Caco-2 (cell line): ENCODE measurements at regions not wholly inside any gene's neighbourhood (a gene's known extent, or its start where the extent isn't known, plus 50 kb on each side); places are given as distances from the start of the nearest gene placed in this dataset.

Experiments
- BruUV-seq: library from RNA; stranded (reverse); fragments of 400-500 nt; replicated peaks from 2 replicates; lab custom pipeline; 2021; lab: Mats Ljungman, UMichigan
- CTCF ChIA-PET: fragments of 300-600 bp; sonication (Branson Sonifier 250); formaldehyde crosslinking; loops from one replicate; lab custom pipeline; 2022; ENCODE audit warnings: antibody characterized with exemption; lab: Charles Lee
- POLR2A ChIA-PET: fragments of 300-600 bp; sonication (Branson Sonifier 250); formaldehyde crosslinking; loops from one replicate; lab custom pipeline; 2022; ENCODE audit warnings: antibody characterized with exemption; lab: Charles Lee
- DNase-seq, 2 experiments: peaks; one replicate each; pipeline versions ENCODE4 v3.0.0 to v3.0.0-alpha.2; 2020 to 2022
- H3K27me3 ChIP-seq: replicated peaks from 2 replicates; pipeline ENCODE4 v1.6.0; 2011; ENCODE audit warnings: low read length; ENCODE audit not compliant: control insufficient read depth, insufficient read depth
- H3K36me3 ChIP-seq: 2 replicates; pipeline ENCODE4 v1.5.1; 2011; ENCODE audit warnings: low read length; ENCODE audit not compliant: control insufficient read depth, insufficient read depth
- H3K4me1 ChIP-seq: fragments of 250-450 bp; sonication (Bioruptor Pico); 2 replicates; pipeline ENCODE4 v1.5.1; 2020; ENCODE audit warnings: mild to moderate bottlenecking
- H3K4me3 ChIP-seq: 2 replicates; pipeline ENCODE4 v1.5.1; 2011; ENCODE audit warnings: low read depth, mild to moderate bottlenecking, control low read depth, low read length
- H3K9me3 ChIP-seq: fragments of 250-450 bp; sonication (Bioruptor Pico); 2 replicates; pipeline ENCODE4 v1.5.1; 2020; ENCODE audit warnings: mild to moderate bottlenecking, moderate library complexity
- H3K27ac Mint-ChIP-seq: one replicate; pipeline ENCODE4 v1.8.0; 2022; ENCODE audit warnings: mixed read lengths; ENCODE audit not compliant: unreplicated experiment
- H3K27me3 Mint-ChIP-seq: one replicate; pipeline ENCODE4 v1.8.0; 2022; ENCODE audit warnings: mixed read lengths; ENCODE audit not compliant: insufficient read depth, unreplicated experiment
- H3K36me3 Mint-ChIP-seq: one replicate; pipeline ENCODE4 v1.8.0; 2022; ENCODE audit warnings: mild to moderate bottlenecking, mixed read lengths; ENCODE audit not compliant: insufficient read depth, unreplicated experiment
- H3K4me1 Mint-ChIP-seq: one replicate; pipeline ENCODE4 v1.8.0; 2022; ENCODE audit warnings: low read depth, mixed read lengths; ENCODE audit not compliant: unreplicated experiment
- H3K4me3 Mint-ChIP-seq: one replicate; pipeline ENCODE4 v1.8.0; 2022; ENCODE audit warnings: mild to moderate bottlenecking, moderate library complexity, mixed read lengths; ENCODE audit not compliant: unreplicated experiment
- H3K9me3 Mint-ChIP-seq: one replicate; pipeline ENCODE4 v1.8.0; 2022; ENCODE audit warnings: mixed read lengths; ENCODE audit not compliant: unreplicated experiment
- intact Hi-C: fragments of 100-400 bp; cut with micrococcal nuclease; formaldehyde crosslinking; loops from one replicate; pipeline ENCODE4 v1.10.0; 2022; ENCODE audit not compliant: unreplicated experiment
- TF ChIP-seq, protein P1 (sequence below), 2 experiments: fragments of 200-600 bp in 1 of 2; IDR thresholded peaks; 1 replicate in 1 of 2; 2 replicates in 1 of 2; pipeline versions ENCODE4 v1.5.1 to v1.8.0; 2011 to 2022; ENCODE audit warnings: antibody characterized with exemption in 1 of 2, control low read depth in 1 of 2, inconsistent platforms in 1 of 2, low read depth in 1 of 2, low read length in 1 of 2, mild to moderate bottlenecking in 1 of 2, moderate library complexity in 1 of 2; ENCODE audit not compliant: insufficient read depth in 1 of 2, severe bottlenecking in 1 of 2, unreplicated experiment in 1 of 2

GRCh38 chr3:14298991-14299555, 103.3 kb upstream of the SLC6A6 start:
- peaks cover 9% of the 10 kb centered on the region for H3K9me3 Mint-ChIP-seq
- no peak overlapping the region for H3K4me3 Mint-ChIP-seq
- ChIA-PET CTCF (no interaction called here), POLR2A (no interaction called here)
- H3K4me1 Mint-ChIP-seq: peaks cover 39% of the 10 kb centered on the region
- H3K4me3 ChIP-seq: no peak overlapping the region
- BruUV-seq: no TSS peak
- no peaks in the 10 kb centered on the region for H3K36me3 ChIP-seq
- H3K27ac Mint-ChIP-seq: no peak overlapping the region
- H3K36me3 Mint-ChIP-seq: peaks cover 17% of the 10 kb centered on the region
- no peak for DNase-seq
- TF ChIP-seq, protein P1, sequence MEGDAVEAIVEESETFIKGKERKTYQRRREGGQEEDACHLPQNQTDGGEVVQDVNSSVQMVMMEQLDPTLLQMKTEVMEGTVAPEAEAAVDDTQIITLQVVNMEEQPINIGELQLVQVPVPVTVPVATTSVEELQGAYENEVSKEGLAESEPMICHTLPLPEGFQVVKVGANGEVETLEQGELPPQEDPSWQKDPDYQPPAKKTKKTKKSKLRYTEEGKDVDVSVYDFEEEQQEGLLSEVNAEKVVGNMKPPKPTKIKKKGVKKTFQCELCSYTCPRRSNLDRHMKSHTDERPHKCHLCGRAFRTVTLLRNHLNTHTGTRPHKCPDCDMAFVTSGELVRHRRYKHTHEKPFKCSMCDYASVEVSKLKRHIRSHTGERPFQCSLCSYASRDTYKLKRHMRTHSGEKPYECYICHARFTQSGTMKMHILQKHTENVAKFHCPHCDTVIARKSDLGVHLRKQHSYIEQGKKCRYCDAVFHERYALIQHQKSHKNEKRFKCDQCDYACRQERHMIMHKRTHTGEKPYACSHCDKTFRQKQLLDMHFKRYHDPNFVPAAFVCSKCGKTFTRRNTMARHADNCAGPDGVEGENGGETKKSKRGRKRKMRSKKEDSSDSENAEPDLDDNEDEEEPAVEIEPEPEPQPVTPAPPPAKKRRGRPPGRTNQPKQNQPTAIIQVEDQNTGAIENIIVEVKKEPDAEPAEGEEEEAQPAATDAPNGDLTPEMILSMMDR (IDR thresholded peaks at IDR 0.05; ENCODE audit: insufficient read depth in 1 of 2, low read depth in 1 of 2, low read length in 1 of 2, severe bottlenecking in 1 of 2, unreplicated experiment in 1 of 2): no peak
- intact Hi-C loops: loop anchor here (10.0 kb wide), 1 partner anchor 106 kb away; the partner anchor contains the start of gene SLC6A6
- peaks cover 7% of the 10 kb centered on the region for H3K9me3 ChIP-seq
- H3K27me3 ChIP-seq: no peaks in the 10 kb centered on the region
- no peaks in the 10 kb centered on the region for H3K27me3 Mint-ChIP-seq
- peaks cover 57% of the 10 kb centered on the region for H3K4me1 ChIP-seq

DNA sequence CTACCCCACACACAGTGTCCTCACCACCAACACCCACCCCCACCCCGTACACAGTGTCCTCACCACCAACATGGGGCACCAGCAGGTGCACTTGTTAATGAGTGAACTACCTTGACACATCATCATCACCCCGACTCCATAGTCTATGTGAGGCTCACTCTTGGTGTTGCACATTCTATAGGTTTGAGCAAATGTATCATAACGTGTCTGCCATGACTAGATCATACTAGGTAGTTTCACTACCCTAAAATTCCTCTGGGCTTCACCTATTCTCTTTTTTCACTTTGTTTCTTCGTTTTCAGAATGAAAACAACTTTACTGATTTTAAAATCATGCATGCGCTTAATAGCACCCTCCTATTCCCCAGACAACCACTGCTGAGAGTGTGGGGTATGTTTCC, 102.6 kb upstream of the SLC6A6 start:
- DNase-seq: no peak
- TF ChIP-seq, protein P1 (IDR thresholded peaks at IDR 0.05; ENCODE audit: insufficient read depth in 1 of 2, low read depth in 1 of 2, low read length in 1 of 2, severe bottlenecking in 1 of 2, unreplicated experiment in 1 of 2): no peak
- BruUV-seq: no TSS peak
- Histone ChIP-seq H3K4me3 (no peak overlapping the region), H3K27me3 (no peaks in the 10 kb centered on the region), H3K36me3 (no peaks in the 10 kb centered on the region), H3K9me3 (peaks cover 3% of the 10 kb centered on the region), H3K4me1 (peaks cover 54% of the 10 kb centered on the region)
- POLR2A ChIA-PET: no interaction called here
- Mint-ChIP-seq H3K9me3 (peaks cover 4% of the 10 kb centered on the region), H3K27me3 (no peaks in the 10 kb centered on the region), H3K4me3 (no peak overlapping the region), H3K4me1 (peaks cover 34% of the 10 kb centered on the region), H3K36me3 (peaks cover 10% of the 10 kb centered on the region), H3K27ac (no peak overlapping the region)
- intact Hi-C loops: loop anchor here (10.0 kb wide), 1 partner anchor 105 kb away; the partner anchor contains the start of gene SLC6A6
- CTCF ChIA-PET: no interaction called here

GRCh38 chr3:14300721-14301399, 101.5 kb upstream of the SLC6A6 start:
- ChIA-PET POLR2A (no interaction called here), CTCF (no interaction called here)
- no TSS peak for BruUV-seq
- H3K9me3 Mint-ChIP-seq: no peaks in the 10 kb centered on the region
- Histone ChIP-seq H3K27me3 (no peaks in the 10 kb centered on the region), H3K4me1 (peaks cover 52% of the 10 kb centered on the region), H3K36me3 (no peaks in the 10 kb centered on the region), H3K9me3 (no peaks in the 10 kb centered on the region), H3K4me3 (no peak overlapping the region)
- peaks cover 8% of the 10 kb centered on the region for H3K36me3 Mint-ChIP-seq
- peaks cover 34% of the 10 kb centered on the region for H3K4me1 Mint-ChIP-seq
- no peak overlapping the region for H3K4me3 Mint-ChIP-seq
- no peaks in the 10 kb centered on the region for H3K27me3 Mint-ChIP-seq
- intact Hi-C loops: no loop called here
- no peak for DNase-seq
- peak overlapping the region; percentile 43 for H3K27ac Mint-ChIP-seq
- TF ChIP-seq, protein P1 (IDR thresholded peaks at IDR 0.05; ENCODE audit: insufficient read depth in 1 of 2, low read depth in 1 of 2, low read length in 1 of 2, severe bottlenecking in 1 of 2, unreplicated experiment in 1 of 2): no peak
